H9 (cell line): ENCODE measurements at regions not wholly inside any gene's neighbourhood (a gene's known extent, or its start where the extent isn't known, plus 50 kb on each side); places are given as distances from the start of the nearest gene placed in this dataset.

ENCODE experiments used
- DNase-seq: peaks from one replicate; pipeline ENCODE4 v3.0.0-alpha.2; 2017
- H2AFZ ChIP-seq: one replicate; pipeline ENCODE4 v1.6.1; 2013; ENCODE audit warnings: mild to moderate bottlenecking, low read length, control low read depth, moderate library complexity
- H2AK5ac ChIP-seq: 2 replicates; pipeline ENCODE4 v1.6.1; 2013; ENCODE audit warnings: low read length, control low read depth, mixed read lengths; ENCODE audit not compliant: insufficient read length
- H2BK120ac ChIP-seq: one replicate; pipeline ENCODE4 v1.6.1; 2013; ENCODE audit warnings: low read depth, mild to moderate bottlenecking, low read length, control low read depth, inconsistent platforms; ENCODE audit not compliant: poor library complexity, severe bottlenecking
- H2BK12ac ChIP-seq: 2 replicates; pipeline ENCODE4 v1.6.1; 2013; ENCODE audit warnings: low read length, control low read depth, mixed read lengths, low read depth; ENCODE audit not compliant: insufficient read length
- H2BK15ac ChIP-seq: 2 replicates; pipeline ENCODE4 v1.6.1; 2013; ENCODE audit warnings: low read depth, low read length, control low read depth
- H2BK20ac ChIP-seq: one replicate; pipeline ENCODE4 v1.6.1; 2013; ENCODE audit warnings: low read depth, mild to moderate bottlenecking, low read length, control low read depth, inconsistent platforms; ENCODE audit not compliant: poor library complexity, severe bottlenecking
- H2BK5ac ChIP-seq: 2 replicates; pipeline ENCODE4 v1.6.1; 2013; ENCODE audit warnings: low read length, control low read depth, mixed read lengths; ENCODE audit not compliant: insufficient read length
- H3K14ac ChIP-seq: 2 replicates; pipeline ENCODE4 v1.6.1; 2013; ENCODE audit warnings: low read length, control low read depth; ENCODE audit not compliant: insufficient read depth
- H3K18ac ChIP-seq: 2 replicates; pipeline ENCODE4 v1.6.1; 2013; ENCODE audit warnings: low read depth, mild to moderate bottlenecking, mixed read lengths, low read length, control low read depth; ENCODE audit not compliant: insufficient read length
- H3K23ac ChIP-seq: 2 replicates; pipeline ENCODE4 v1.6.1; 2013; ENCODE audit warnings: low read length, control low read depth, mixed read lengths, low read depth; ENCODE audit not compliant: insufficient read length
- H3K23me2 ChIP-seq: 2 replicates; pipeline ENCODE4 v1.6.1; 2013; ENCODE audit warnings: low read depth, mild to moderate bottlenecking, mixed read lengths, low read length, control low read depth; ENCODE audit not compliant: insufficient read length, poor library complexity, severe bottlenecking
- H3K27ac ChIP-seq: 2 replicates; pipeline ENCODE4 v1.5.1; 2013; ENCODE audit warnings: low read length, control low read depth, mixed read lengths, low read depth; ENCODE audit not compliant: insufficient read length
- H3K27me3 ChIP-seq: 2 replicates; pipeline ENCODE4 v1.6.1; 2013; ENCODE audit warnings: low read length, control low read depth, inconsistent platforms; ENCODE audit not compliant: insufficient read depth
- H3K4ac ChIP-seq: 2 replicates; pipeline ENCODE4 v1.6.1; 2013; ENCODE audit warnings: low read depth, mild to moderate bottlenecking, control low read depth, inconsistent platforms, low read length, moderate library complexity
- H3K4me1 ChIP-seq: 2 replicates; pipeline ENCODE4 v1.6.1; 2013; ENCODE audit warnings: low read length, control low read depth, inconsistent platforms; ENCODE audit not compliant: insufficient read depth
- H3K4me2 ChIP-seq: 2 replicates; pipeline ENCODE4 v1.6.1; 2013; ENCODE audit warnings: low read length, control low read depth, mixed read lengths; ENCODE audit not compliant: insufficient read length, insufficient read depth
- H3K56ac ChIP-seq: 2 replicates; pipeline ENCODE4 v1.6.1; 2013; ENCODE audit warnings: low read depth, mild to moderate bottlenecking, mixed read lengths, low read length, control low read depth; ENCODE audit not compliant: insufficient read length
- H3K79me1 ChIP-seq: 2 replicates; pipeline ENCODE4 v1.6.1; 2013; ENCODE audit warnings: low read depth, mild to moderate bottlenecking, moderate library complexity, low read length, control low read depth, inconsistent platforms; ENCODE audit not compliant: insufficient read depth, poor library complexity, severe bottlenecking
- H3K79me2 ChIP-seq: 2 replicates; pipeline ENCODE4 v1.6.1; 2013; ENCODE audit warnings: low read length, control low read depth, inconsistent platforms; ENCODE audit not compliant: insufficient read depth
- H3K9ac ChIP-seq: 2 replicates; pipeline ENCODE4 v1.6.1; 2013; ENCODE audit warnings: low read length, control low read depth, mixed read lengths; ENCODE audit not compliant: insufficient read length; ENCODE audit errors: extremely low read depth
- H3K9me3 ChIP-seq: one replicate; pipeline ENCODE4 v1.6.1; 2013; ENCODE audit warnings: low read depth, low read length, inconsistent platforms; ENCODE audit not compliant: control insufficient read depth
- H3T11ph ChIP-seq: one replicate; pipeline ENCODE4 v1.6.1; 2013; ENCODE audit warnings: mild to moderate bottlenecking, low read length, control low read depth, inconsistent platforms
- H4K20me1 ChIP-seq: one replicate; pipeline ENCODE4 v1.6.1; 2013; ENCODE audit not compliant: control insufficient read depth, insufficient read length, insufficient read depth
- H4K5ac ChIP-seq: 2 replicates; pipeline ENCODE4 v1.6.1; 2013; ENCODE audit warnings: low read depth, mild to moderate bottlenecking, mixed read lengths, low read length, control low read depth; ENCODE audit not compliant: insufficient read length
- H4K8ac ChIP-seq: replicated peaks from 2 replicates; pipeline ENCODE4 v1.6.1; 2013; ENCODE audit warnings: low read length, control low read depth, mixed read lengths, low read depth; ENCODE audit not compliant: insufficient read length
- H4K91ac ChIP-seq: 2 replicates; pipeline ENCODE4 v1.6.1; 2013; ENCODE audit warnings: low read depth, mild to moderate bottlenecking, moderate library complexity, mixed read lengths, low read length, control low read depth; ENCODE audit not compliant: insufficient read length
- H3K27ac Mint-ChIP-seq, 3 experiments: 2 replicates in 2 of 3; 3 replicates in 1 of 3; pipeline ENCODE4 v1.8.0; 2020 to 2021; ENCODE audit warnings: mixed read lengths in 3 of 3, mild to moderate bottlenecking in 1 of 3, moderate library complexity in 1 of 3
- H3K27me3 Mint-ChIP-seq: 2 replicates; pipeline ENCODE4 v1.8.0; 2021; ENCODE audit warnings: low read depth, mild to moderate bottlenecking, moderate library complexity, mixed read lengths
- H3K36me3 Mint-ChIP-seq, 3 experiments: 2 replicates in 2 of 3; 3 replicates in 1 of 3; pipeline ENCODE4 v1.8.0; 2020 to 2021; ENCODE audit warnings: low read depth in 3 of 3, mixed read lengths in 3 of 3; ENCODE audit not compliant: insufficient read depth in 1 of 3
- H3K4me1 Mint-ChIP-seq, 2 experiments: 2 replicates each; pipeline ENCODE4 v1.8.0; 2020; ENCODE audit warnings: mixed read lengths in 2 of 2
- H3K4me3 Mint-ChIP-seq, 2 experiments: 2 replicates in 1 of 2; 3 replicates in 1 of 2; pipeline ENCODE4 v1.8.0; 2020 to 2021; ENCODE audit warnings: mild to moderate bottlenecking in 2 of 2, mixed read lengths in 2 of 2, moderate library complexity in 1 of 2
- H3K9me3 Mint-ChIP-seq, 2 experiments: 2 replicates in 1 of 2; 3 replicates in 1 of 2; pipeline ENCODE4 v1.8.0; 2020; ENCODE audit warnings: mild to moderate bottlenecking in 2 of 2, mixed read lengths in 2 of 2, moderate library complexity in 1 of 2
- CTCF ChIP-seq: fragments of 200-600 bp; sonication (generic); conservative IDR thresholded peaks from 3 replicates; pipeline ENCODE4 v1.8.0; 2021; ENCODE audit warnings: antibody characterized with exemption, mild to moderate bottlenecking
- WGBS: extraction: QIAGEN DNeasy Blood & Tissue Kit; methylation state at CpG from one replicate; pipeline ENCODE4 v1.1.7; 2013; ENCODE audit warnings: missing lambda C conversion rate, low lambda C conversion rate, mixed read lengths; ENCODE audit not compliant: insufficient read length; ENCODE audit errors: extremely low coverage; 5-methylcytosine and 5-hydroxymethylcytosine counted together

- no peaks in the 10 kb centered on the region for H3K79me1 ChIP-seq
- H3K27me3 ChIP-seq: no peaks in the 10 kb centered on the region
- Mint-ChIP-seq H3K4me1 (peaks cover 3 to 8% of the 10 kb centered on the region in 2 experiments; a peak in 2 of 4 replicates), H3K27ac (no peak overlapping the region), H3K27me3 (peaks cover 10% of the 10 kb centered on the region), H3K36me3 (peaks cover 0 to 6% (median 0%) of the 10 kb centered on the region in 3 experiments; a peak in 1 of 7 replicates), H3K9me3 (peaks cover 2 to 7% of the 10 kb centered on the region in 2 experiments; a peak in 4 of 5 replicates), H3K4me3 (no peak overlapping the region)
- no peak overlapping the region for H4K8ac ChIP-seq
- no peak overlapping the region for H3K9ac ChIP-seq
- no peak overlapping the region for H2BK5ac ChIP-seq
- H3K18ac ChIP-seq: no peak overlapping the region
- no peak overlapping the region for H3K56ac ChIP-seq
- H3K4me1 ChIP-seq: no peaks in the 10 kb centered on the region
- H3T11ph ChIP-seq: no peak overlapping the region
- no peak overlapping the region for H2BK12ac ChIP-seq
- no peak overlapping the region for H3K14ac ChIP-seq
- WGBS: no CpG with 5 or more reads among the region's 9 CpGs
- H3K4ac ChIP-seq: no peak overlapping the region
- no peak overlapping the region for H2BK20ac ChIP-seq
- H2BK120ac ChIP-seq: no peak overlapping the region
- H2AK5ac ChIP-seq: no peak overlapping the region
- no peak for TF ChIP-seq CTCF
- no peak overlapping the region for H2AFZ ChIP-seq
- no peaks in the 10 kb centered on the region for H3K9me3 ChIP-seq
- no peak overlapping the region for H3K27ac ChIP-seq
- H4K91ac ChIP-seq: no peak overlapping the region
- H4K5ac ChIP-seq: no peak overlapping the region
- no peaks in the 10 kb centered on the region for H4K20me1 ChIP-seq
- no peak for DNase-seq
- no peak overlapping the region for H3K4me2 ChIP-seq
- no peaks in the 10 kb centered on the region for H3K79me2 ChIP-seq
- no peaks in the 10 kb centered on the region for H3K23me2 ChIP-seq
- H2BK15ac ChIP-seq: no peak overlapping the region
- no peak overlapping the region for H3K23ac ChIP-seq
Observed at GRCh38 chr2:2739231-2739795, 408.2 kb upstream of the MYT1L start.
